ENCODE measurements at regions not wholly inside any gene's neighbourhood (a gene's known extent, or its start where the extent isn't known, plus 50 kb on each side); places are given as distances from the start of the nearest gene placed in this dataset.

DNA sequence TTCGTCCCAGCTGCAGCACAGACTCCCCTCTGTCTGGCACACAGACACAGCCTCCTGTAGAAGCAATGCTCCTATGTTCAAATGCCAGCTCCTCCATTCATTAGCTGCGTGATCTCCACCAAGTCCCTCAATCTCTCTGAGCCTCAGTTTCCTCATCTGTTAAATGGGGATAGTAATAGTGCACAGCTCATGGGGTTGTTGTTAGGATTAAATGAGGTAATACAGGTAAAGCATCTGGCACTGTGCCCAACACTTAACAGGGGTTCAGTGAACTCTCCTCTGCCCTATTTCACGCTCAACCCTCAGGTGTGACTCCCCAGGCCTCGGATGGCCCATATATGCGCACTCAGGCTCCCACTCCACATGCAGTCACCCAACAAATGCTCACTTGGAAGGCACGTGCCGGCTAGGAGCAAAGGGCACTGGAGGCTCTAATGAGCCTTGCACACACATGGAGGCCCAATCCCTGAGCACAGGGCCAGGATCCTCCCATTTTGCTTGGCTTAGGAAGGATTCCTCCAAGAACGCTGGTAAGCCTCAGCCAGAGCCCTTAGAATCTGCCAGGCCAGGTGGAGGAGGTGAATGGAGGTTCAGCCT is 176.0 kb upstream of the LINGO1 start:
- 87 to 89% methylated on average over 7 to 8 of the region's 8 CpGs for WGBS, 2 donors
- no peak for TF ChIP-seq EP300 (IDR thresholded peaks at IDR 0.05)
- no peak for TF ChIP-seq POLR2A (IDR thresholded peaks at IDR 0.05)
- TF ChIP-seq, protein P1, sequence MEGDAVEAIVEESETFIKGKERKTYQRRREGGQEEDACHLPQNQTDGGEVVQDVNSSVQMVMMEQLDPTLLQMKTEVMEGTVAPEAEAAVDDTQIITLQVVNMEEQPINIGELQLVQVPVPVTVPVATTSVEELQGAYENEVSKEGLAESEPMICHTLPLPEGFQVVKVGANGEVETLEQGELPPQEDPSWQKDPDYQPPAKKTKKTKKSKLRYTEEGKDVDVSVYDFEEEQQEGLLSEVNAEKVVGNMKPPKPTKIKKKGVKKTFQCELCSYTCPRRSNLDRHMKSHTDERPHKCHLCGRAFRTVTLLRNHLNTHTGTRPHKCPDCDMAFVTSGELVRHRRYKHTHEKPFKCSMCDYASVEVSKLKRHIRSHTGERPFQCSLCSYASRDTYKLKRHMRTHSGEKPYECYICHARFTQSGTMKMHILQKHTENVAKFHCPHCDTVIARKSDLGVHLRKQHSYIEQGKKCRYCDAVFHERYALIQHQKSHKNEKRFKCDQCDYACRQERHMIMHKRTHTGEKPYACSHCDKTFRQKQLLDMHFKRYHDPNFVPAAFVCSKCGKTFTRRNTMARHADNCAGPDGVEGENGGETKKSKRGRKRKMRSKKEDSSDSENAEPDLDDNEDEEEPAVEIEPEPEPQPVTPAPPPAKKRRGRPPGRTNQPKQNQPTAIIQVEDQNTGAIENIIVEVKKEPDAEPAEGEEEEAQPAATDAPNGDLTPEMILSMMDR (IDR thresholded peaks at IDR 0.05) = no peak
- Histone ChIP-seq H3K4me3 (no peak overlapping the region), H3K27me3 (peaks cover 0 to 4% of the 10 kb centered on the region in 2 donors), H3K36me3 (no peaks in the 10 kb centered on the region), H3K9me3 (no peaks in the 10 kb centered on the region), H3K27ac (no peak overlapping the region), H3K4me1 (no peaks in the 10 kb centered on the region)
- DNase-seq (ENCODE audit: low spot score in 2 of 2) = no peak

DNA sequence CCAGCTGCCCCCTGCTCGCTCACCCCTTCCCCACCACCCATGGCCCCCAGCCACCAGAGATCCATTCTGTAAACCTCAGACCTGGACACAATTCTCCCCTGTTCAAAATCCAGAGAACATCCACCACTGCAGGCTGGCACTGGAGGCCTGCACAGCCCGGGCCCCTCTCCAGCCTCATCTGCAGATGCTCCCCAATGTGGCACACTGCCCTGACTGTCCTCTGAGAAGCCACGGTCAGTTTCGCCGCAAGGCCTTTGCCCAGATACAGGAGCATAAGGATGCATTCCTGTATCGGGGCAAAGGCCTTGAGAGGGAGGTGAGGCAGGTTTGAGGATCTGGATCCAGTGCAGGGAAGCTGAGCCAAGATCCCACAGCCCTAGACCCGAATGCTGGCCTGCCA is 175.4 kb upstream of the LINGO1 start:
- Histone ChIP-seq H3K36me3 (no peaks in the 10 kb centered on the region), H3K4me1 (no peaks in the 10 kb centered on the region), H3K27ac (no peak overlapping the region), H3K9me3 (no peaks in the 10 kb centered on the region), H3K27me3 (peaks cover 0 to 4% of the 10 kb centered on the region in 2 donors), H3K4me3 (no peak overlapping the region)
- WGBS, 2 donors = 78 to 80% methylated on average over 7 of the region's 7 CpGs
- DNase-seq (ENCODE audit: low spot score in 2 of 2) = no peak
- TF ChIP-seq, protein P1 (IDR thresholded peaks at IDR 0.05) = no peak
- TF ChIP-seq POLR2A (IDR thresholded peaks at IDR 0.05) = no peak
- no peak for TF ChIP-seq EP300 (IDR thresholded peaks at IDR 0.05)

DNA sequence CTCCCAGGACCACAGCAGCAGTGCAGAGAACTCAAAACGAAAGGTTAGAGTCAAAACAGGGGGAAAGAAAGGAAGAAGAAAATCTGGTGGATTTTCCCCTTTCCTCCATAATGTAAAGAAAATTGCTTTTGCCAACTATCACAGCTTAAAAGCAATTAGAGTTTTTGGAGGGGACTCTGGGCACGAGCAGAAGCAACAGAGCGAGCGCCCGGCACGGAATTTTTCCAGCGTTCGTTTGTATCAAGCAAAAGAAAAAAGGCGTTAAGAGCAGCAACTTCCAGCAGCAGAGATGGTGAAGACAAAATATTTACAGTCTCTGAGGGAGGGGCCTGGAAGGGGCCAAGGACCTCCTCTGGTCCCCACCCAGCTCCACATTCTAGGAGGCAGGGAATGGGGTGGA is 174.9 kb upstream of the LINGO1 start:
- TF ChIP-seq, protein P1 (IDR thresholded peaks at IDR 0.05) = no peak
- TF ChIP-seq POLR2A (IDR thresholded peaks at IDR 0.05) = no peak
- no peak for TF ChIP-seq EP300 (IDR thresholded peaks at IDR 0.05)
- WGBS, 2 donors = 81 to 82% methylated on average over 9 of the region's 9 CpGs
- DNase-seq (ENCODE audit: low spot score in 2 of 2) = no peak

DNA sequence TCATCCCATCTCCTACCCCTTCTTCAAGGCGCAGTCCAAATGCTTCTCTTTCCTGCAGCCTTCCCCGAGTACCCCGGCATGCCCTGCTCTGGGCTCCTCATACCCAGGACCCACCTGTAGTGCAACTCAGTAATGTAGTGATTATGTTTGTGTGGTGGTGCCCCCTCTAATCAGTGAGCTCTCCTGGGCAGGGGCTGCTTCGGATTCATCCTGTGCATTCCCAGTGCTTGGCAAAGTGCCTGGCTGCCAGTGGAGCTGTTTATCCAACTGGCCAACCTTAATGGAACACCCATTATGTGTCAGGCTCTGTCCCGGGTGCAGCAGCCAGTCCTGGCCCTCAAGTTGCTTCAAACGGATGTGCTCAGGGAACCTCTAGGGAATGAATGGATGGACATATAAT is 174.4 kb upstream of the LINGO1 start:
- TF ChIP-seq EP300 (IDR thresholded peaks at IDR 0.05) = no peak
- TF ChIP-seq, protein P1 (IDR thresholded peaks at IDR 0.05) = no peak
- TF ChIP-seq POLR2A (IDR thresholded peaks at IDR 0.05) = no peak
- WGBS, 2 donors = 60 to 66% methylated on average over 6 of the region's 6 CpGs
- peaks cover 0 to 1% of the 10 kb centered on the region in 2 donors for H3K27me3 ChIP-seq
- no peak overlapping the region for H3K4me3 ChIP-seq
- DNase-seq (ENCODE audit: low spot score in 2 of 2) = no peak
- H3K36me3 ChIP-seq = no peaks in the 10 kb centered on the region
- no peak overlapping the region for H3K27ac ChIP-seq
- H3K4me1 ChIP-seq = no peaks in the 10 kb centered on the region
- H3K9me3 ChIP-seq = no peaks in the 10 kb centered on the region

More for the DNA sequence above, 174.9 kb upstream of the LINGO1 start:
- Histone ChIP-seq H3K27me3 (peaks cover 0 to 4% of the 10 kb centered on the region in 2 donors), H3K27ac (no peak overlapping the region), H3K4me1 (no peaks in the 10 kb centered on the region), H3K4me3 (no peak overlapping the region), H3K36me3 (no peaks in the 10 kb centered on the region), H3K9me3 (no peaks in the 10 kb centered on the region)

DNA sequence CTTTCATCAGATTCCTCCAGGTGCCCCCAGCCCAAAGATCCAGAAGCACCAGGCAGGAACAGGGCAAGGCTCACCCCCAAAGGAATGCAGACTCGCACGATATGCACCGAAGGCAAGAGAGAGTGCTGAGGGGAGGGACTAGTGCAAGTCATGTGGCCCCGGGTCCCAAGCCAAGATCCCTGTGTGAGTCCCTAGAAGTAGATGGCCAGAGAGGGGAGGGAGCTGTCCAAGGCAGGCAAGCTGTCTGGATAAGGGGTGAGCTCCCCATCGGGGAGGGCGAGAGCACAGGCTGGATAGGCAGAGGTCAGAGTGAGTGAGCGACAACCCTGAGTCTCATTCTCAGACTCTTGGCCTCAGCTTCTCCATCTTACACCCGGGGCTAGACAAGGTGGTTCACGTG is 171.5 kb upstream of the LINGO1 start:
- WGBS, 2 donors = 57 to 66% methylated on average over 9 of the region's 9 CpGs
- H3K4me1 ChIP-seq = no peaks in the 10 kb centered on the region
- no peaks in the 10 kb centered on the region for H3K36me3 ChIP-seq
- TF ChIP-seq, protein P1 (IDR thresholded peaks at IDR 0.05) = no peak
- TF ChIP-seq POLR2A (IDR thresholded peaks at IDR 0.05) (no peak), EP300 (IDR thresholded peaks at IDR 0.05) (no peak)
- H3K9me3 ChIP-seq = no peaks in the 10 kb centered on the region
- no peaks in the 10 kb centered on the region for H3K27me3 ChIP-seq
- H3K4me3 ChIP-seq = no peak overlapping the region
- no peak overlapping the region for H3K27ac ChIP-seq
- no peak for DNase-seq (ENCODE audit: low spot score in 2 of 2)

Data from tibial nerve (tissue), 4 donors.